GM20000 (cell line): ENCODE measurements at regions not wholly inside any gene's neighbourhood (a gene's known extent, or its start where the extent isn't known, plus 50 kb on each side); places are given as distances from the start of the nearest gene placed in this dataset.

Experiments used
- DNase-seq: peaks from one replicate; pipeline ENCODE4 v3.0.0; 2012; ENCODE audit warnings: low spot score
- TF ChIP-seq, protein P1 (sequence below): IDR thresholded peaks from 2 replicates; pipeline ENCODE4 v1.5.1; 2012; ENCODE audit warnings: mild to moderate bottlenecking, control low read depth; ENCODE audit errors: extremely low read depth, missing control alignments

DNA sequence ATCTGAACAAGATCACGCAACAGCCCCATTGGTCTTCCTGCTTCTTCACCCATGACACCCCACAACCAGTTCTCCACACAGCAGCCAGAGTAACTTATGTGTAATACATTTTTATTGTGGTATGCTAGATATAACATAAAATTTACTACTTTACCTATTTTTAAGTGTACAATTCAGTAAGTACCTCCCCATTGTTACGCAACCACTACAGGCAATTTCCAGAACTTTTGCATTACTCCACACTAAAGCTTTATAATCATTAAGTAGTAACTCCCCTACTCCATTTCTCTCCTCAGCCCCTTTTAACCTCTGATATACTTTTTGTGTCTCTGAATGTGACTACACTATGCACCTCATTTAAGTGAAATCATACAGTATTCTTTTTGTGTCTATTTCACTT is 575.4 kb upstream of the CADM1 start:
- DNase-seq = no peak
- TF ChIP-seq, protein P1, sequence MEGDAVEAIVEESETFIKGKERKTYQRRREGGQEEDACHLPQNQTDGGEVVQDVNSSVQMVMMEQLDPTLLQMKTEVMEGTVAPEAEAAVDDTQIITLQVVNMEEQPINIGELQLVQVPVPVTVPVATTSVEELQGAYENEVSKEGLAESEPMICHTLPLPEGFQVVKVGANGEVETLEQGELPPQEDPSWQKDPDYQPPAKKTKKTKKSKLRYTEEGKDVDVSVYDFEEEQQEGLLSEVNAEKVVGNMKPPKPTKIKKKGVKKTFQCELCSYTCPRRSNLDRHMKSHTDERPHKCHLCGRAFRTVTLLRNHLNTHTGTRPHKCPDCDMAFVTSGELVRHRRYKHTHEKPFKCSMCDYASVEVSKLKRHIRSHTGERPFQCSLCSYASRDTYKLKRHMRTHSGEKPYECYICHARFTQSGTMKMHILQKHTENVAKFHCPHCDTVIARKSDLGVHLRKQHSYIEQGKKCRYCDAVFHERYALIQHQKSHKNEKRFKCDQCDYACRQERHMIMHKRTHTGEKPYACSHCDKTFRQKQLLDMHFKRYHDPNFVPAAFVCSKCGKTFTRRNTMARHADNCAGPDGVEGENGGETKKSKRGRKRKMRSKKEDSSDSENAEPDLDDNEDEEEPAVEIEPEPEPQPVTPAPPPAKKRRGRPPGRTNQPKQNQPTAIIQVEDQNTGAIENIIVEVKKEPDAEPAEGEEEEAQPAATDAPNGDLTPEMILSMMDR = no peak

DNA sequence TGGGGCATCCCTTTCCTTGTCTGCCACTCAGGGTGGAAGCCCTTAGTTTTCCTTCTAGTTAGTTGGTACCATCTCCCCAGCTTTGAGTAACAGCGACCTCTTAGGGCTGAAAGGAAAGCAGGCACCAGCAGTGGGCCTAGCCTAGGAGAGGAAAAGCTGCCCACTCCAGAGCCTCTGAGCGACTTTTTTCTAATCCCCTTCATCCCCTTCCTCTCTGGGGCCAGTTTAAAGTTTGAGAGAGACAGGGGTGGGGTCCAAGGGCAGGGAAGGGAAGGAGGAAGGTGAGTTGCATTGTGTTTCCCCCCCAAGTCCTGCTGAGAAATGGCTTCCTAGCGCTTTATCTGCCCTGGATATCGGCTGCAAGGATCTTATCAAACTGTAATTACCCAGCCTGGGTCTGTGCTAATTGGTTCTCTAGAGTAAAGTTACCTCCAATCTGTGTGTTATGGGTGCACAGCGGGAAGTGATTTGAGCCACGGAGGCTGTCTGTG is 573.9 kb upstream of the CADM1 start:
- peak; percentile 31 for DNase-seq
- TF ChIP-seq, protein P1 = peak; percentile 66

DNA sequence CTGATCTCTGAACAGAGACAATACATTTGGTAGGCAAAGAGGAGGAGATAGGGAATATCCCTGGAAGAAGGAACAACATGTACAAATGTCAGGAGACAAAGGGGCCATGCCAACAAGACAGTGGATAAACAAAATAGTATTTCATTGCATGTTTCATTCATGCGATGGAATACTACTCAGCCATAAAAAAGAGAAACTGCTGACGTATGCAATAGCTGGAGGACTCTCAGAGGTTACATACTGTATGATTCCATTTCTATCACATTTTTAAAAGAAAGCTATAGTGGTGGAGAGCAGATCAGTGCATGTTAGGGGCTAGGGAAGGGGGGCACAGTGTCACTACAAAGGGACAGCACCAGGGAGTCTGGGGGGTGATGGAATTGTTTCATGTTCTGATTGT is 572.9 kb upstream of the CADM1 start:
- DNase-seq = no peak
- TF ChIP-seq, protein P1 = no peak

DNA sequence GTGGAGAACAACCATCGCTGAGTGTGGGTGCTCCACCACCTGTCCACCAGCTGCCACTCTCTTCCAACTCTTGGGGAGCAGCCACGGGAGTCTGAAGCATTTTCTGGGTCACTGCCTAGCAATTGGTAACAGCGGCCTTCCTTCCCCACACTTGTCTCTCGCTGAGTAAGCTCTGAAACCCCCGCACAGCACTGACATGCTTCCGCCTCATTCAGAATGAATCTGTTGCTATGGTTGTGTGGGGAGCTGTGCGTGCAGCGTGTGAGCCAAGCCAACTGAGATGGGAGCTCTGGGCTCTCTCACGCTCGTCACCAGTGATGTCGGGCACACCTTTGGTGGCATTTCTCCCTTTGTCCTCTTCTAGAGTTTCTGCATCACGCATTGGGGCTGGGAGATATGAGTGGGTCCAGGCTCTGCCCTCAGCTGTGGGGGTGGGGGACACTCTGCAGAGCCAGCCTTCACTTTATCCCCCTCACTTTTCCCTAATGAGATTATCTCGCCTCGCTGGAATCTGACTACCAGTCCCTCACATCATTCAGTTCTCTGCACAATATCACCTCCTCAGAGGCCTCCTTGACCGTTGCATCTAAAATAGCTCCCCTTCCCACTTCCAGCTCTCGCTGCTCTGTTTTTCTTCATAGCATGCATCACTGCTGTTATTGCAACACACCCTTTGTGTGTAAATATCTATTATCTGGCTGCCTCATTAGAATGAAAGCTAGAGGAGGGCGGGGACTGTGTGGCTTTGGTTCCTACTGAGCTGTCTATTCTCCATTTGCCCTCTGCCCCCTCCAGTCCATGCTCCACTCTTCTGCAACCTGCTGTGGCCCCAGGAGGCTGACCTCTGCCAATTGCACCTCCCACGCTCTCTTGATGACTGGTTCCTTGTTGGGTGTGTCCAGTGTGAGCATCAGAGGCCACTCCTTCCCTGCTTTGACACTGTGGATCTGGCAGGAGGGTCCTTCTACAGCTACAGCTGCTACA is 569.9 kb upstream of the CADM1 start:
- TF ChIP-seq, protein P1 = no peak
- peak; percentile 59 for DNase-seq

DNA sequence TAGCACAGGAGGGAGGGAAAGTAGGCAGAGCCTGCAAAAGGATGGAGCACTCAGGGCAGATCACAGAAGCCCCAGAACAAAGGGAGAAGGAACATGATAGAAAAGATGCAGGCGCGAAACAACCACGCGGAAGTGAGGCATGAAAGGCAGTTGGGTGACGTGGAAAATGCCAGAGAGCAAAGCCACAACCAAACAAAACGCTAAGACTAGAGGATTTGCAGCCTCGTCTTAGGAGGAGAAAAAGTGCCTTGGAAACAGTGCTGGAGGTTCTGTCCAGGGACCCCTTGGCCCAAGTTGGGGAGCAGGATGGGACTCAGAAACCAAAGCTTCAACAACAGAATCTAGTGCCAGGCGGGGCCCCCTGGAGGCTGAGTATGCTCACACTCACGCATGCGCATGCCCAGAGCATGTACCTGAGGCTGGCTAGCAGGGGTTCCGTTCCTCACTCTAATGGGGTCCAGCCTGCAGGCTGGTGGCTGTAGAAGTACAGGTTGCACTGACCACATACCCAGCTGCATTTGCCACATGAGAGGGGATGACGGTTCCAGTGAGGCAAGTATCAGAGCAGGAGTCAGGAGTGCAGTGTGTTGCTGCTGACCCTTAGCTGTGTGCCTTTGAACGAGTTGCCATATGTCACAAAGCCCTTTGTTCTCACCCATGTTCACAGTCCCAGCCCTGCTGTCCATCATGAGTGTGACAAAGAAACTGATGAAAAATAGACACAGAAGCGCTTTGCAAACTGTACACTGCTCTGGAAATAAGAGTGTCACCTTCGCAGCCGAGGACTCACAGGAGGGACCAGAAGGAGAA is 568.6 kb upstream of the CADM1 start:
- no peak for DNase-seq
- TF ChIP-seq, protein P1 = peak; percentile 12

DNA sequence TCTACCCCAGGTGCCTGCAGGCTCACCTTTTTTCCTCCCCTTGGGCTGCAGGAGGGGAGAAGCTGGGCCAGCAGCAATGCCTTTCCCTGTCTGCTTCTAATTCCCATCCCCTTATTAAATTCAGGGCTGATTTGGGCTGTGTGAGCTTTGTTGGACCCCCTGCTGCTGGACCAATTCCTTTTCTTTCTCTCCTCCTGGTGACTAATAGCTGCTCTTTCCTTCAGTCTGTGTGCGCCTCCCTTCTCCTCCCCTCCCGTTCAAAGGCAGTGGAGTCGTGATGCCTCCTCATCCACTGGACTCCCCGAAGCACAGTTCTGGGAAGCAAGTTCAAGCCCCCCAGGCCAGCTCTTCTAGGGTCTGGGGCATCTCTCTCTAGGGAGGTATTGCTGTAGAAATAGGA is 567.9 kb upstream of the CADM1 start:
- no peak for DNase-seq
- TF ChIP-seq, protein P1 = no peak

DNA sequence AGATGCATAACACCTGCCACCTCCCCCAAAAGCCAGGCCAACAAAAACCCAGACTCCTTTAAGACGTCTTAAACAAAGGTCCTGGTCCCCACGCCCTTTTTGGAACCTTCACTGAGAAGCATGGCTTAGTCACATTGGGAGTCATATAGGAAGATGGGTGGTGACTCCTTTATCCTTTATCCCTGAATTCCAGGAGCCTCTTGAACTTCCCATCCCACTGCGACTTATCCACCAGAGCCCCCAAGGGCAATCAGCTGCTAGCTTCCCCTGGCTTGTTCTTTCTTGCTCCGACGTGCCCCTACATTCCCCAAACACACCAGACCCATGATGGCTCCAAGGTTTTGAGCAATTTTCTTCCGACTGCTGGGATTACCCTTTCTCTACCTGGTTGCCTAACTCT is 567.0 kb upstream of the CADM1 start:
- no peak for DNase-seq
- TF ChIP-seq, protein P1 = no peak
